ENCODE measurements at regions not wholly inside any gene's neighbourhood (a gene's known extent, or its start where the extent isn't known, plus 50 kb on each side); places are given as distances from the start of the nearest gene placed in this dataset.

GRCh38 chr11:101401245-101401644 is 182.6 kb downstream of the TRPC6 start:
- POLR2A ChIA-PET, result no interaction called here
- TF ChIP-seq TARDBP (IDR thresholded peaks at IDR 0.05), result no peak
- TF ChIP-seq FOXK2 (IDR thresholded peaks at IDR 0.05), result no peak
- no peak for TF ChIP-seq ELF4 (IDR thresholded peaks at IDR 0.05)
- no peak for DNase-seq (ENCODE audit: extremely low spot score)
- CTCF ChIA-PET, result no interaction called here

- TF ChIP-seq SUZ12 (IDR thresholded peaks at IDR 0.05) (no peak), ARNT (IDR thresholded peaks at IDR 0.05) (no peak), FOXK2 (IDR thresholded peaks at IDR 0.05) (no peak), SP1 (IDR thresholded peaks at IDR 0.05) (no peak), PKNOX1 (IDR thresholded peaks at IDR 0.05) (no peak), LEF1 (IDR thresholded peaks at IDR 0.05; ENCODE audit: borderline replicate concordance) (no peak), FOXA1 (IDR thresholded peaks at IDR 0.05) (no peak), HDGF (IDR thresholded peaks at IDR 0.05; ENCODE audit: borderline replicate concordance) (no peak), CTBP1 (IDR thresholded peaks at IDR 0.05; ENCODE audit: borderline replicate concordance) (no peak), NFRKB (IDR thresholded peaks at IDR 0.05) (no peak), L3MBTL2 (conservative IDR thresholded peaks at IDR 0.05) (no peak), BHLHE40 (IDR thresholded peaks at IDR 0.05; ENCODE audit: borderline replicate concordance) (no peak), TARDBP (IDR thresholded peaks at IDR 0.05) (no peak), ELF4 (IDR thresholded peaks at IDR 0.05) (no peak), ZNF384 (IDR thresholded peaks at IDR 0.05) (no peak), FOXM1 (IDR thresholded peaks at IDR 0.05; ENCODE audit: borderline replicate concordance) (no peak)
- no peak for DNase-seq (ENCODE audit: extremely low spot score)
- POLR2A ChIA-PET, result no interaction called here
- CTCF ChIA-PET, result interaction anchor here (0.6 to 1.0 kb wide), 2 partner anchors 28 to 417 kb away, joined by 3 to 4 read pairs; no protein-coding TSS in a partner anchor
Observed at GRCh38 chr11:101397979-101398378, 185.8 kb downstream of the TRPC6 start.

- TF ChIP-seq FOXK2 (IDR thresholded peaks at IDR 0.05), result no peak
- no peak for TF ChIP-seq BHLHE40 (IDR thresholded peaks at IDR 0.05; ENCODE audit: borderline replicate concordance)
- TF ChIP-seq PKNOX1 (IDR thresholded peaks at IDR 0.05), result no peak
- no peak for TF ChIP-seq CTBP1 (IDR thresholded peaks at IDR 0.05; ENCODE audit: borderline replicate concordance)
- TF ChIP-seq FOXM1 (IDR thresholded peaks at IDR 0.05; ENCODE audit: borderline replicate concordance), result no peak
- no peak for TF ChIP-seq SP1 (IDR thresholded peaks at IDR 0.05)
- no peak for TF ChIP-seq TARDBP (IDR thresholded peaks at IDR 0.05)
- no peak for TF ChIP-seq NFRKB (IDR thresholded peaks at IDR 0.05)
- no peak for TF ChIP-seq LEF1 (IDR thresholded peaks at IDR 0.05; ENCODE audit: borderline replicate concordance)
- no peak for TF ChIP-seq L3MBTL2 (conservative IDR thresholded peaks at IDR 0.05)
- no peak for TF ChIP-seq ELF4 (IDR thresholded peaks at IDR 0.05)
- TF ChIP-seq HDGF (IDR thresholded peaks at IDR 0.05; ENCODE audit: borderline replicate concordance), result no peak
- no peak for TF ChIP-seq ZNF384 (IDR thresholded peaks at IDR 0.05)
- TF ChIP-seq SUZ12 (IDR thresholded peaks at IDR 0.05), result no peak
- TF ChIP-seq ARNT (IDR thresholded peaks at IDR 0.05), result no peak
- ChIA-PET POLR2A (no interaction called here), CTCF (no interaction called here)
- no peak for DNase-seq (ENCODE audit: extremely low spot score)
Observed at GRCh38 chr11:101390539-101390938, 193.3 kb downstream of the TRPC6 start.

- DNase-seq (ENCODE audit: extremely low spot score), result no peak
- CTCF ChIA-PET, result interaction anchor here (0.6 kb wide), 1 partner anchor 28 kb away, joined by 3 read pairs; no protein-coding TSS in a partner anchor
- POLR2A ChIA-PET, result no interaction called here
- TF ChIP-seq L3MBTL2 (conservative IDR thresholded peaks at IDR 0.05) (no peak), NFRKB (IDR thresholded peaks at IDR 0.05) (no peak), CTBP1 (IDR thresholded peaks at IDR 0.05; ENCODE audit: borderline replicate concordance) (no peak), TARDBP (IDR thresholded peaks at IDR 0.05) (no peak), FOXA1 (IDR thresholded peaks at IDR 0.05) (no peak), SUZ12 (IDR thresholded peaks at IDR 0.05) (no peak), FOXM1 (IDR thresholded peaks at IDR 0.05; ENCODE audit: borderline replicate concordance) (no peak), PKNOX1 (IDR thresholded peaks at IDR 0.05) (no peak)
Observed at GRCh38 chr11:101369835-101370234, 214.0 kb downstream of the TRPC6 start.

- ChIA-PET POLR2A (no interaction called here), CTCF (no interaction called here)
- TF ChIP-seq SP1 (IDR thresholded peaks at IDR 0.05) (no peak), HDGF (IDR thresholded peaks at IDR 0.05; ENCODE audit: borderline replicate concordance) (no peak), FOXA1 (IDR thresholded peaks at IDR 0.05) (no peak), ZNF384 (IDR thresholded peaks at IDR 0.05) (no peak), PKNOX1 (IDR thresholded peaks at IDR 0.05) (no peak), ARNT (IDR thresholded peaks at IDR 0.05) (no peak), NFRKB (IDR thresholded peaks at IDR 0.05) (no peak), TARDBP (IDR thresholded peaks at IDR 0.05) (no peak), LEF1 (IDR thresholded peaks at IDR 0.05; ENCODE audit: borderline replicate concordance) (no peak), BHLHE40 (IDR thresholded peaks at IDR 0.05; ENCODE audit: borderline replicate concordance) (no peak), FOXM1 (IDR thresholded peaks at IDR 0.05; ENCODE audit: borderline replicate concordance) (no peak), ELF4 (IDR thresholded peaks at IDR 0.05) (no peak)
Observed at GRCh38 chr11:101363706-101364275, 220.0 kb downstream of the TRPC6 start.

GRCh38 chr11:101362643-101363042 is 221.2 kb downstream of the TRPC6 start:
- DNase-seq (ENCODE audit: extremely low spot score), result no peak
- ChIA-PET CTCF (interaction anchor here (0.6 kb wide), 1 partner anchor 1248 kb away, joined by 3 read pairs; no protein-coding TSS in a partner anchor), POLR2A (no interaction called here)
- TF ChIP-seq FOXM1 (IDR thresholded peaks at IDR 0.05; ENCODE audit: borderline replicate concordance) (no peak), NFRKB (IDR thresholded peaks at IDR 0.05) (no peak), BHLHE40 (IDR thresholded peaks at IDR 0.05; ENCODE audit: borderline replicate concordance) (no peak), SUZ12 (IDR thresholded peaks at IDR 0.05) (no peak), ZNF384 (IDR thresholded peaks at IDR 0.05) (no peak), LEF1 (IDR thresholded peaks at IDR 0.05; ENCODE audit: borderline replicate concordance) (no peak), SP1 (IDR thresholded peaks at IDR 0.05) (no peak), L3MBTL2 (conservative IDR thresholded peaks at IDR 0.05) (no peak), TARDBP (IDR thresholded peaks at IDR 0.05) (no peak), HDGF (IDR thresholded peaks at IDR 0.05; ENCODE audit: borderline replicate concordance) (no peak), CTBP1 (IDR thresholded peaks at IDR 0.05; ENCODE audit: borderline replicate concordance) (no peak), ELF4 (IDR thresholded peaks at IDR 0.05) (no peak), ARNT (IDR thresholded peaks at IDR 0.05) (no peak), FOXA1 (IDR thresholded peaks at IDR 0.05) (no peak)

More at GRCh38 chr11:101363706-101364275, 220.0 kb downstream of the TRPC6 start:
- no peak for DNase-seq (ENCODE audit: extremely low spot score)

Data from HEK293T (cell line).